RPMI7951 (cell line): ENCODE measurements at regions not wholly inside any gene's neighbourhood (a gene's known extent, or its start where the extent isn't known, plus 50 kb on each side); places are given as distances from the start of the nearest gene placed in this dataset.

Experiments used
- DNase-seq: peaks from one replicate; pipeline ENCODE4 v3.0.0-alpha.2; 2012; ENCODE audit warnings: low read depth

GRCh38 chr7:94810496-94810895 is 96.9 kb upstream of the PPP1R9A start:
- DNase-seq = peak; percentile 47

- no peak for DNase-seq
Measured at GRCh38 chr7:94813917-94814316, 93.5 kb upstream of the PPP1R9A start.

GRCh38 chr7:94823947-94824346 is 83.4 kb upstream of the PPP1R9A start:
- DNase-seq = peak; percentile 83

- no peak for DNase-seq
Measured at GRCh38 chr7:94829987-94830386, 77.4 kb upstream of the PPP1R9A start.

GRCh38 chr7:94832051-94832450 is 75.3 kb upstream of the PPP1R9A start:
- DNase-seq = no peak

- no peak for DNase-seq
Measured at GRCh38 chr7:94834359-94834758, 73.0 kb upstream of the PPP1R9A start.

- no peak for DNase-seq
Measured at GRCh38 chr7:94838717-94839116, 68.7 kb upstream of the PPP1R9A start.

GRCh38 chr7:94843553-94843952 is 63.8 kb upstream of the PPP1R9A start:
- DNase-seq = no peak

GRCh38 chr7:94848531-94848930 is 58.9 kb upstream of the PPP1R9A start:
- no peak for DNase-seq

- DNase-seq = no peak
Measured at GRCh38 chr7:94848992-94849576, 58.3 kb upstream of the PPP1R9A start.

- DNase-seq = no peak
Measured at GRCh38 chr7:94849636-94850208, 57.7 kb upstream of the PPP1R9A start.

GRCh38 chr7:94855589-94855988 is 51.8 kb upstream of the PPP1R9A start:
- DNase-seq = no peak

- DNase-seq = no peak
Measured at GRCh38 chr7:94856643-94857042, 50.8 kb upstream of the PPP1R9A start.
